HK-2 (cell line): ENCODE measurements at regions not wholly inside any gene's neighbourhood (a gene's known extent, or its start where the extent isn't known, plus 50 kb on each side); places are given as distances from the start of the nearest gene placed in this dataset.

ENCODE experiments used
- DNase-seq: peaks from one replicate; pipeline ENCODE4 v3.0.0-alpha.2; 2018; ENCODE audit not compliant: unreplicated experiment

DNA sequence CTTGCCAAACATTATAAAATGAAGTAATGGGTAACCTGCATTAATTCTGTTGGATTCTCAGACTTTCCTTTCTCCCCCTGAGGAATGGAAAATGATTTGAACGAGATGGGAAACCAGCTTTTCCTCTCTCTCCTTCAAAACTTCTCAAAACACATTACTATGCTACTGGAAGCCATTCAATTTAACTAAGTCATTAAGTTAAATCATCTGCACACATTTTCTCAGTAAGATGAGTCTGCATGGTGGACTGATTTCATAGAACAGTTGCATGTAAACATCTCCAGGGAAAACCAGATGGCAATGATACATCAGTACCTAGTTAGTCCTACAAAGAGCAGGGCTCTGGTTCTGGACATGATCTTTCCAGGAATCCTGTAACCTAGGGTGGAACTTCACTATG, 59.9 kb downstream of the BMP4 start:
- no peak for DNase-seq

DNA sequence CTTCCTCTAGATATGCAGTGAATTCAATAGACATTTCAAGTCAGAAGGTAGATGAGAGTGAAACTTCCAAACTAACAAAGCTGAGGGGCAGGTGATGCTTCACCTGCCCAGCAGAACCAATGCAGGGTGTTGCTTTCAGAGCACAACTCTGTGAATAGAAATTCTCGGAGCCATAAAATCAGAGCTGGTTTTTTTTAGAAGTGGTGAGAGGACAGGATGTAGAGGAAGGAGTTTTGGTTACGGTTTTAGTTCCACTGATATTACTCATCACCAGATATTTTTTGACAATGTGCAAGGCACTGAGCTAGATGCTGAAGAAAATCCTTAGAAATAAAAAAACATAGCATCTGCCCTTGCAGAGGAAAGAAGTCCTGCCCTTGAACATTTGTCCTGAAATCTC, 62.2 kb downstream of the BMP4 start:
- no peak for DNase-seq

DNA sequence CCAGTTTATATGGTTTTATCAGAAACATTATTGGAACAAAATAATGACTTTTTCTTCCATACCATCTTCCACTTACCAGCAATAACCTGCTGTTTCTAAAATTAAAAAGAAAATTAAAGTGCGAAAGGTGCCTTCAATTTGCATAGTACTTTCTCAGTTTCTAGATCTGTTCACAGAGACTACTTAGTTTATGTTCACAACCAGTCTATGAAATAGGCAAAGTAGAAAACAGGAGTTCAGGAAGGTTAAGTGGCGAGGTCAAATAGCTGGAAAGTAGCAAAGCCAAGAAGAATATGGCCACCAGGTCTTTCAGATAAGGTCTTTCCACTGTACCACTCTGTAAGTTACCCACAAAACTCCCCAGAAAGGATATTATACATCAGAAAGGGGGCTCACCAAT, 63.3 kb downstream of the BMP4 start:
- DNase-seq, result no peak

DNA sequence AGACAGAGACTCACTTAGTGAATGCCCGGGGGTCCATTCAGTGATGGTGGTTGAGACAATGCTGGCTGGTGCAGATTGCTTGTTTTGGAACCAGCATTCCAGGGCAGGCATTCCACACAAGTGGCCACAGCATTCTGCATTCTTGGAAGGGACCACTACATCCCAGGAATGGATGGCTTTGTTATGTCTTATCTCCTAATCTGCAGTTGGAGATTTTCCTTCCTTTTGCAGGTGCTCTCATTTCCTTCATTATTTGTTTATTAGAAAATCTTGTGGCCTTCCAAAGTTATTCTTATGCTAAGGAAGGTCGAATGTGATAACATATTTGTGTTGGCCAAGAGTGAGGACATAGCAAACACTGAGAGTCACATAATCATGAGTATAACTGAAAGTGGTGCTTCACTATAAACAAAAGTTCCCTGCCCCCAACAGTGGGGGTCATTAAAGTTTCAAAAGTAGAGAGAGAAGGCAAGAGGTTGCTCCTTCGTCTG, 66.0 kb downstream of the BMP4 start:
- DNase-seq, result no peak

DNA sequence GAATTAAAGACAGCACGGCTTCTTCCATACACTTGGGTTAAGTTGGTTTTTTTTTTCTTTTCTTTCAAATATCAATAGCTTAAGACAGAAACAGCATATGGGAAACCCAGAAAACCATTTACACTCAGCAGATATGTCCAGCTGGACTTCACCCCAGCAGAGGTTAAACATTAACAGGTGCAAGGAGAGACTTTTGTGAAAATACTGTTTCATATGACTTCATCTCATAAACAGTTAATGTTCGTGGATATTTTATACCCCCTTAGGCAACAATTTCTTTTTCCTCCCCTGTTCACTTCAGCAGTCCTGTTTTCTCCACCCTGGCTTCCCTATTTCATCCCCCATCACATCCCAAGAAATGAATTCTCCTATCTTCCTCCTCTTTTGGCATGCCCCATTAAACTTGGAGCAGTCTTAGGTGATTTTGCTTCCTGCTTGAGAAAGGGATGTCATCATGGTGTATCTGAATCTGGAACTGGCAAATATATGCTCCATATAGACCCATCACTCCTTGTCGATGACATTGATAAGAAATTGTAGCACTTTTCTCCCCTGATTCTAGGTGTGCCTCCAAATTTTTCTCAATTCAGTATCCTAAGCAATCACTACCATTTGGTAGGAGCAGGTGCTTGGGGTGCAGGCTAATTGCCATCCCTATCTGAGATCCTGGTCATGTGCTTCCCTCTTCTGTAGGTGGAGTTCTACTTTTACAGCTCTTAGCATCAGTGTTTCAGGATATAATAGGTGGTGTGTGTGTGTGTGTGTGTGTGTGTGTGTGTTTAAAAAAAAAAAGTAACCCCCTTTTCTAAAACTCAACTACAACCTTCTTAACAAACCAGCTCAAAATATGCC, 67.9 kb downstream of the BMP4 start:
- no peak for DNase-seq

GRCh38 chr14:53885136-53885640, 71.4 kb downstream of the BMP4 start:
- DNase-seq, result no peak

DNA sequence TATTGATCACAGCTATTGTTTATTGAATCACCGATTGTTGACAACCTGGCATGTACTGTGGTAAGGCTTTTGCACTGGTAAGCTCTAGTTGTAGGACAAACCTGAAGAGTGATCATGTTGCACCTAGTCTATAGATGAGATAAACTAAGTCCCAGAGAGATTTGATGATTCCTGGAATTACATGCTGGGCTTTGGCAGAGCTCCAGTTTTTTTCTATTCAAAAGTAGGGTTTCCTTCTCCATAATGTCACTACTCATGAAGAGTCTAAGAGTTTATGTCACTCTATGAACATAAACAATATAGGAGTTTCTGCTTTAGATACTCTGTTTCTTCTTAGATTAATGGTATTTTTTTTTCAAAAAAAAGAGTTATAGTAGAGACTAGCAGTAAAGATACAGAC, 72.0 kb downstream of the BMP4 start:
- DNase-seq, result no peak

DNA sequence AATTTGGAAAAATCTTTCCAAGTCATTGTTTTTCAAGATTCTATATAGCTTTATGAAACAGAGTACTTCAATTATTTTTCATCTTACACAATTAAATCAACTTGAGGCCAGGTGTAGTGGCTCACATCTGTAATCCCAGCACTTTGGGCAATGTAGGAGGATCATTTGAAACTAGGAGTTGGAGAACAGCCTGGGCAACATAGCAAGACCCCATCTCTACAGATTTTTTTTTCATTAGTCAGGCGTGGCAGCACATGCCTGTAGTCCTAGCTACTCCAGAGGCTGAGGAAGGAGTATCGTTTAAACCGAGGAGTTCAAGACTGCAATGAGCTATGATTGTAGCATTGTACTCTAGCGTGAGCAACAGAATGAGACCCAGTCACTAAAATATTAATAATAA, 72.9 kb downstream of the BMP4 start:
- DNase-seq, result no peak

DNA sequence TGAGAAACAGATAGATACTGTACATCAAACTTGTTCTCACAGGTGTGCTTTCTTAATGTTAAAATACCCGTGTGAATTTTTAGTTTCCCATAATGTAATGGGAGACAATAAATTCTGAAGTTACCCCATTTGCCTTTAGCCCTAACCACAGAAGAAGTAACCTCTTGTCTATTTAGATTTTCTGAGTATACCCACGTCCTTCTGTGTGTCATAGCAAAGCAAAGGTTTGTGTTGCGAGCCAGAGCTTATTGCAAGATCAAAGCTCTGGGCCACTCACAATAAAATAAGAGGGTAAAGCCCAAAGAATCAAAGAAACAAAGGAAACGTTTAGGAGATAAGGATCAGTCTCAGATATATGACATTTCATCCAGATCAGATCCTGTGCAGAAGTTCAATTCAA, 73.9 kb downstream of the BMP4 start:
- DNase-seq, result no peak

- no peak for DNase-seq
These were observed 74.7 kb downstream of the BMP4 start for GRCh38 chr14:53881921-53882320.

GRCh38 chr14:53881161-53881871, 75.3 kb downstream of the BMP4 start:
- DNase-seq, result no peak

DNA sequence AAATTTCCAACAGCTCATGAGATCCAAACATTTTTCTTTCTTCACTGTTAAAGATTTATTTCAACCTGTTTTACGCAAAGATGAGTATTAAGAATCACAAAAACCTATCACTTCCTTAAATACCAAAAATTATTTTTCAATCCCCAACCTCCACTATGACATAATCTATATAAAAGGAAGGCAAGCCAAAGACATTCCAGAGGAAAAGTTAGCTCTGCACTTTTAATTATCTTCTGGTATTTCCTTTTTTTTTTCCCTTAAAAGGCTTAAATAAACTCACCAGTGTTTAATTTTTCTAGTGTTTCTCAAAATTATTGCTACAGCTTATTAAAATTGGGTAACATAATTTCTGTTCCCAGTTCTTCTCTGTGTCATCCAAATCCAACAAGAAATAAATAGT, 75.9 kb downstream of the BMP4 start:
- DNase-seq, result no peak

DNA sequence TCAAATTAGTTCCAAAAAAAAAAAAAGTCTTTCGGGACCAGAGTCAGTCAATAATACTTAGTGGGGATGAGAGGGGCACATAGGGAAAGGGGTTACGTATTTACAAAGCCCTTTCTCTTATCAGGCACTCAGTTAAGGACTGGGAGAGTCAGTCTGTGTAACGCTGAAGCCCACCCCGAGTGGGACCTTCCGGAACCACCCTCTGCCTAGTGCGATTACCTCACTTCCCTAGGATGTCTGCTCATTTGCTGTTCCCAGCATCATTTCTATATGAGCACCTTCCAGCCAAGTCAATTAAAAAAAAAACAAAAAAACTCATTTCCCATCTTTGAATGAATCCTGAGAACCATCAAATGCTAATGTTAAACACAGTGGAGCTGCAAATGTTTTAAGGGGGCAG, 76.9 kb downstream of the BMP4 start:
- no peak for DNase-seq

DNA sequence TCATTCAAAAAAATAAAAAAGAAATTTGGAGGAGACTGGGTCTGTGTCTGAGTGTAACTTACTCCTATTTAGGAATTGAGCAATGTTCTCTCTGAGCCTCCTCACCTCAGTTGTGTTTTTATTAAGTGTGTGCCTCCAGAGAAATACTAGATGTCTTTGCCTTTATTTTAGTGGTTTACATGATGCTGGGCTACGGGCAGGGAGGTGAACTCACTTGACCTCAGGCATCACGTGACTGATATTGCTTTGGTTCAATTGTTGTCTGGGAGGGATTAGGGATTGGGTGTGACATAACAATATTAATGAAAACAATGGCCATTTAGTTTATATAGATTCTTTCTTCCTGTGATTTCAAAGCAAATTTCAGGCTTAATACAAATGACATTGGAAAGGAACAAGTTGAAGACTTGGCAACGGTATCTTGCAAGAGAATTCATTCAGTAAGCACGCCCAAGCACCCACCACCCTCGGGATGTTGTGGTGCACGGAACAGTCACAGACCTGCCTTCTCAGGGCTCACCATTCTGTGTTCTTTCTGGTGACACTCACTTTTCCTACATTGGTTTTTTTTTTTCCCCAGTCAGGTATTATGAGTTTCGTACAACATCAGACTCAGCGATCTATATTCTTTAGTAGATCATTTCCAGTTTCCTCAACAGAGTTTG, 77.5 kb downstream of the BMP4 start:
- no peak for DNase-seq

DNA sequence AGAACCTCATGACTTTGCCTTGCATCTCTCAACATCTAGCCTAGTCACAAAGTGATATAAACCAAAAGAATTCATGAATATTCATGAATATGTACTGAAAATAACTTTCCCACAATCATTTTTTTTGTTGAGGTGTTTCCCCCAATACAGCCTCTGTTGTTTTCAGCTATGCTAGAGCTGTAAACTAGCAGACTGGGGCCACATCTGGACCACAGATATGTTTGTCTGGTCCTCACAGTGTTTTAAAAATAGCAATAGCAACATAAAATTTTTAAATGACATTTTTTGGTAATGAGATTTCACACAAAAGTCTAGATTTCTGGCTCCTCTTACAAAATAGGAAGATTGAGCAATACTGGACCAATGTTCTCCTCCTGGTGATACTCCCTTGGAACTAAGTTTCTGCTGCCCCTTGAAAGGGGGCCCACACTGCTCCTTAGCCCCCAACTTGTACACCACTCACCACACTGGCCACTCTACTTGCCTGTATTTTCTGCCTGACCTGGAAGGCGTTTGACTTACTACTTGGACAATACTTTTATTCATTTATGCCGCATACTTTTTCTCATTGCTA, 81.2 kb downstream of the BMP4 start:
- DNase-seq, result no peak

GRCh38 chr14:53874704-53875103, 81.9 kb downstream of the BMP4 start:
- no peak for DNase-seq

DNA sequence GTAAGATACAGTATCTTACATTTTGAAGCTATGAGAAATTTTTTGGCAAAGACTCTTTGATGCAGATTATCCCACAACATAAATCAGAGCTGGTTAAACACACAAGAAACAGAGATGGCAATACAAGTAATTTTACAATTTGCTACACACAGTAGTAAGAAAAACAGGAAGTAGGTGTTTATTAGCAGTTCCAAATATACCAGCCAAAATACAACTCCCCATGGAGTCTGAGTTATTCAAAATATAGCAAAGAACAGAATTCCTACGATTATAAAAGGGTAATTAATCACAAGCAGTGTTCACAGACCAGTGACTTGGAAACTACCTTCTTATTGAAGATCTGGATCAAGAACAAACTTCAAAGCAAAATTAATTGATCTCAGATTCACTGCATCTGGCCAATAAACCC, 83.9 kb downstream of the BMP4 start:
- DNase-seq, result no peak

DNA sequence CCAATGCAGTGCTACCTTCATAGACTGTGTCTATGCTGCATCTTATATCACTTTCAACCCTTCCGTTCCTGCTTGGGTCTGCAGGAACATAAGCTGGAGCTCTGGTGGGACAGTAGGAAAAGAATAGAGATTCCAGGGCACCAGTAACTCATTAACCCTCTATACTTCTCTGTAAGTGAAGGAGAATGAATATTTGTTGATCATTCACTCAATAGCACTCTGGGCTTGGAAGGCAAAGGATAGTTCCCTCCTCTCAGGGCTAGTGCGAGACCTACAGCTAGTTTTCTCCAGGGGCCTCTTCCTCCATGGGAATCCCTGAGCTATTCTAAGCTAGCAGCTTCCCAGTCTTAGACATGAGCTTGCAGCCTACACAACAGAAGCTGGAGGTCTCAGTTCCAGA, 84.7 kb downstream of the BMP4 start:
- DNase-seq, result no peak

DNA sequence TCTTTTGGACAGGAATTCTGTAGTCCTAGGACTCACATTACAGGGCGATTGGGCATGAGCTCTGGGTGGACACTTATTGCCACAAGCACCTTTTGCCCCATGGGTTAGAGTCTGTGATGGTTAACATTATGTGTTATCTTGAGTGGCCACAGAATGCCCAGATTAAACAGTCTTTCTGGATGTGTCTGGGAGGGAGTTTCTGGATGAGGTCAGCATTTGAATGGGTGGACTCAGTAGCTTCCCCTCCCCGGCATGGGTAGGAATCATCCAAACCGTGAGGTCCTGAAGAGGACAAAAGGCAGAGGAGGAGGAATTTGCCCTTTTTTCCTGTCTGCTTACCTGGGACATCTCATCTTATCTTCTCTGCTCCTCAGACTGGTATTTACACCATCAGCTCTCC, 85.6 kb downstream of the BMP4 start:
- no peak for DNase-seq

- DNase-seq, result no peak
These were observed 90.9 kb downstream of the BMP4 start for GRCh38 chr14:53865711-53866110.

DNA sequence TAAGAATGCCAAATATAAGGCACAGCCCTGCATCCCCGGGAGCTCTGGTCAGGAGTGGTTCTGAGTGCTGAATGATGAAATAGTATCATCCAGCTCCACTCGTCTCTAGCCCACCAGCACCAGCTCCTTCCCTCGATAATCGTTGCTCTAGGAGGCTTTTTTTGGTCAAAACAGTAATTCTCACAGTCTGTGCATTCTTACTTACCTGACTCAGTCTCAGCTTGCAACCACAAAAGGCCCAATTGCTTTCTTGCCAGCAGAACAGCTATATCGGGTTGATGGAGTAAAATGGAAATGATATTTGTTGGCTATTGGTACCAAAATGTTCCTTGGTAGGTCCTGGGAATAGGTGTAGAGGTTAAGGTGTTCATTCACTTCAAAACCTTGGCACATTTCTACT, 94.8 kb downstream of the BMP4 start:
- DNase-seq, result no peak

- DNase-seq, result no peak
These were observed 98.3 kb downstream of the BMP4 start for GRCh38 chr14:53858345-53858684.
